AG10803 (cell line): ENCODE measurements at regions not wholly inside any gene's neighbourhood (a gene's known extent, or its start where the extent isn't known, plus 50 kb on each side); places are given as distances from the start of the nearest gene placed in this dataset.

ENCODE experiments used
- DNase-seq: peaks from one replicate; pipeline ENCODE4 v3.0.0; 2010; ENCODE audit warnings: low read depth
- H3K4me3 ChIP-seq: 2 replicates; pipeline ENCODE4 v1.5.1; 2011; ENCODE audit warnings: mild to moderate bottlenecking, low read length, control low read depth
- TF ChIP-seq, protein P1 (sequence below): conservative IDR thresholded peaks from 2 replicates; pipeline ENCODE4 v1.5.1; 2011; ENCODE audit warnings: mild to moderate bottlenecking, low read length, control low read depth, inconsistent platforms

DNA sequence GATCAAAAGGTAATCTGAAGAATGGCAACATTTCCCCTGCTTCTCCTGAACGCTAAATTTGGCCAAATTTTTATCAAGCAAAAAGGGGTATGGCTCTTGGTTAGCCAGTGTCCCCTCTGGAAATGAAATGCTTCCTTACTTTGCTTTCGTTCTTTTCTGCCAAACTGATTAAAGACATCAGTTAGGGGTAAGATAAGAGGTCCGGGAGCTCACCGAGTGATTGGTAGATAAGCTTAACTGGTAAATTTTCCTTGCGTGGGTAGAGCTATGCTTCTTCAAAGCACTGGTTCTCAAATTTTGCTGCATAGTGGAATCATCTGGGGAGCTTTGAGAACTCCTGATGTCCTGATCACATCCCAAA is 62.7 kb upstream of the MAPRE2 start:
- TF ChIP-seq, protein P1, sequence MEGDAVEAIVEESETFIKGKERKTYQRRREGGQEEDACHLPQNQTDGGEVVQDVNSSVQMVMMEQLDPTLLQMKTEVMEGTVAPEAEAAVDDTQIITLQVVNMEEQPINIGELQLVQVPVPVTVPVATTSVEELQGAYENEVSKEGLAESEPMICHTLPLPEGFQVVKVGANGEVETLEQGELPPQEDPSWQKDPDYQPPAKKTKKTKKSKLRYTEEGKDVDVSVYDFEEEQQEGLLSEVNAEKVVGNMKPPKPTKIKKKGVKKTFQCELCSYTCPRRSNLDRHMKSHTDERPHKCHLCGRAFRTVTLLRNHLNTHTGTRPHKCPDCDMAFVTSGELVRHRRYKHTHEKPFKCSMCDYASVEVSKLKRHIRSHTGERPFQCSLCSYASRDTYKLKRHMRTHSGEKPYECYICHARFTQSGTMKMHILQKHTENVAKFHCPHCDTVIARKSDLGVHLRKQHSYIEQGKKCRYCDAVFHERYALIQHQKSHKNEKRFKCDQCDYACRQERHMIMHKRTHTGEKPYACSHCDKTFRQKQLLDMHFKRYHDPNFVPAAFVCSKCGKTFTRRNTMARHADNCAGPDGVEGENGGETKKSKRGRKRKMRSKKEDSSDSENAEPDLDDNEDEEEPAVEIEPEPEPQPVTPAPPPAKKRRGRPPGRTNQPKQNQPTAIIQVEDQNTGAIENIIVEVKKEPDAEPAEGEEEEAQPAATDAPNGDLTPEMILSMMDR: no peak
- H3K4me3 ChIP-seq: peak overlapping the region; percentile 64
- DNase-seq: no peak

DNA sequence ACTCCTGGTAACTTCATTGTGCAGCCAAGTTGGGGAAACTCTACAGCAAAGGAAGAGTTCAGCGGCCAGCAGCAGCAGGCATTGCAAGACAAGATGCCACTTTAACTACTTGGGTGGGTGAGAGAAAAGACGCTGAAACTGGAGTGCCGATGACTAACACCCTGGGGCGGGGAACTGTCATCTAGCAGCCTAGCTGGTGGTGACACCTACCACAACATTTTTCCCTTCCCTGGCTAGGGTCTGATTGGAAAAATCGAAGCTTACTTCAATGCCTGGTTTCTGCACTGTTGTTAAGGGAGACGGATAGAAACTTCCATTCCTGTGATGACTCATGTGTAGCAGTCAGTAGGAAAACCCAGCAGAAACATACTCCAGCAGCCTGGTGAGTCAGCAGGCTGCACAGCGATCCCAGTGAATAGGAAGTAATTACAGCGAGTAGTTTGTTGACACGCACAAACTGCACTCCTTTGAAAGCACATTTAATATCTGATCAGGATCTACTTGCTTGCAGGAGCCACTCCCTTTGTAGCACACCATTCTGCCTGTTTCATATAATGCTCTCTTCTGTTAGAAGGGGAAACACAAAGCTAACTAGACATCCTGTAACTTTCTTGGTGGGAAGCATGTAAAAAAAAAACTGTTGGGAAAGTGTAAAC is 62.1 kb upstream of the MAPRE2 start:
- TF ChIP-seq, protein P1: peak; percentile 5; the same call in 1 of the 2 replicates
- DNase-seq: peak; percentile 90
- H3K4me3 ChIP-seq: peak overlapping the region; percentile 64

DNA sequence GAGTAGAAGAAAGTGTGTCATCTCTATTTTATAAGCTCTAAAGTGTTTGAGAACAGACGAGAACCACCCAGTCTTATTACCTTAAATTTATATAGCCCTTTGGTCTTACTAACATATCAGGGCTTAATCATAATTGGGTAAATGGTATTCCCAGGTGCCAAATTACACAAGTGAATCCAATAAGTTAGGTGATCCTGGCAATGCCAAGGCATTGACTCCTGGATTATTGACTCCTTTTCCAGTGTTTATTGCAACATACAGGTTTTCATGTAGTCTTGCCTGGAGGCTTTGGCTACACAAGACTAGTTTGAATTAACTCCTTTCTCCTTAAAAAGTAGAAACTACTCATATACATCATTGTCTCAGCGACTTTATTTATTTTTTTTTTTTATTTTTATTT is 59.7 kb upstream of the MAPRE2 start:
- no peak for DNase-seq
- no peak overlapping the region for H3K4me3 ChIP-seq
- TF ChIP-seq, protein P1: no peak

DNA sequence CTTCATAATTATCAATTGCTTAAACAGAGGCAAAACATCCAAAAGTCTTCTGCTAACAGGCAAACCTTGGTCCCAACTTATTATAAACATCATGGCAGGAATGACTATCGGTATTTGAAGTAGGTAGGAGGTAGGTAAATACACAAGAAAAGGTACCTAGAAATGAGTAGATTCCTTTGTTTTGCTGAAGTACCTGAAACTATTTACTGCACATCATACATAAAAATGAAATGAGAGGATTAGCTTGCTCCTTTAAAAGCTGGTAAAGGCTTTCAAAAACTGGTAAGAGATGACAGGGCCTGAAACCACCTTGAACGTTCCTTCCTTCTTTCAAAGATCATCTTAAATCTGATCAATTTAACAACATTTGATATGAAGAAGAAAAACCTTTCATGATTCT is 55.2 kb upstream of the MAPRE2 start:
- no peak for DNase-seq
- no peak overlapping the region for H3K4me3 ChIP-seq
- TF ChIP-seq, protein P1: no peak

DNA sequence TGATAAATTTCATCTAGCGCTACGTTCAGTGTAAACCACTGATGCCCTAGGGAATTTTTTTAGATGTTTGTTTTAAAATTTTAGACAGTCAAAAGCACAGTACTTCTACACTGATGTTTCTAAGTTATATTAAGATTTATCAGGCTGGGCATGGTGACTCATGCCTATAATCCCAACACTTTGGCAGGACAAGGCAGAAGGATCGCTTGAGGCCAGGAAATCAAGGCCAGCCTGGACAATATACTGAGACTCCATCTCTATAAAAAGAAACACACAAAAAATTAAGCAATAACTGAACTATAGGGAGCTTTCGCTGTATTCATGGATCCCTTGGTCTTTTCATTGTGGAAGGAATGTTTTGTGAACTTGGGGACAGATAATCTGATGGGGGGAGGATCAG is 50.6 kb upstream of the MAPRE2 start:
- DNase-seq: peak; percentile 12
- no peak overlapping the region for H3K4me3 ChIP-seq
- TF ChIP-seq, protein P1: no peak

DNA sequence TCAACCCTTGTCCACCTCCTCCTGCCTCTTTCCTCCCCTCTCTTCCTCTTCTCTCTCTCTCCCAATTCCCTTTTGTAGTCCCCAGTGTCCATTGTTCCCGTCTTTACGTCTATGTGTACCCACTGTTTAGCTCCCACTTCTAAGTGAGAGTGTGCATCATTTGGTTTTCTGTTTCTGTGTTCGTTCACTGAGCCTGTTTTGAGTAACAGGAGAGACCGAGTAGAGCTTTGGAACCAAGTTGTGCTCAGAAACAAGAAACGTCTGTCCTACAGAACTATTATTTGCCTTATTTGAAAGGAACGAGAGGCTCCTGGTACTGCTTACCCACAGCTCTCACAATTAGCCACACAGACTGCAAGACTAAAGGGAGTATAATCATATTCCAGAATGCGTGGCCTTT is 50.1 kb upstream of the MAPRE2 start:
- TF ChIP-seq, protein P1: no peak
- H3K4me3 ChIP-seq: no peak overlapping the region
- DNase-seq: no peak
